H1 (cell line): ENCODE measurements at regions not wholly inside any gene's neighbourhood (a gene's known extent, or its start where the extent isn't known, plus 50 kb on each side); places are given as distances from the start of the nearest gene placed in this dataset.

ENCODE experiments used
- CTCF ChIA-PET: fragments of 300-600 bp; sonication (Branson Sonifier 250); formaldehyde crosslinking; loops from one replicate; lab custom pipeline; 2021; ENCODE audit not compliant: partially characterized antibody; lab: Charles Lee
- POLR2A ChIA-PET: fragments of 300-600 bp; sonication (Branson Sonifier 250); formaldehyde crosslinking; loops from one replicate; lab custom pipeline; 2021; ENCODE audit warnings: inconsistent platforms; ENCODE audit not compliant: partially characterized antibody; lab: Charles Lee
- DNase-seq, 2 experiments: peaks; one replicate each; pipeline versions ENCODE4 v3.0.0 to v3.0.0-alpha.2; 2010 to 2022; ENCODE audit warnings: low spot score in 2 of 2, low read depth in 1 of 2, mixed read lengths in 1 of 2
- FAIRE-seq: peaks from 2 replicates; lab custom pipeline; 2011; peaks lifted over from hg19 to GRCh38; lab: Jason Lieb, UNC
- H2AFZ ChIP-seq: 2 replicates; pipeline ENCODE4 v1.8.1; 2012; ENCODE audit warnings: low read length, inconsistent platforms
- H2AK5ac ChIP-seq: 2 replicates; pipeline ENCODE4 v1.6.1; 2013; ENCODE audit warnings: low read depth, low read length
- H2BK120ac ChIP-seq: replicated peaks from 2 replicates; pipeline ENCODE3; 2013; ENCODE audit warnings: low read depth, low read length, inconsistent platforms
- H2BK12ac ChIP-seq: 2 replicates; pipeline ENCODE4 v1.6.1; 2013; ENCODE audit warnings: low read depth, low read length
- H2BK15ac ChIP-seq: 2 replicates; pipeline ENCODE4 v1.6.1; 2013; ENCODE audit warnings: low read length
- H2BK20ac ChIP-seq: 2 replicates; pipeline ENCODE4 v1.6.1; 2013; ENCODE audit warnings: low read length
- H2BK5ac ChIP-seq: 2 replicates; pipeline ENCODE4 v1.6.1; 2013; ENCODE audit warnings: low read depth, low read length
- H3K14ac ChIP-seq: 2 replicates; pipeline ENCODE4 v1.6.1; 2013; ENCODE audit warnings: inconsistent platforms; ENCODE audit not compliant: insufficient read length
- H3K18ac ChIP-seq: 2 replicates; pipeline ENCODE4 v1.6.1; 2013; ENCODE audit warnings: low read length; ENCODE audit errors: extremely low read depth
- H3K23ac ChIP-seq: 2 replicates; pipeline ENCODE4 v1.6.1; 2013; ENCODE audit warnings: inconsistent platforms; ENCODE audit not compliant: insufficient read length
- H3K23me2 ChIP-seq: 2 replicates; pipeline ENCODE4 v1.6.1; 2013; ENCODE audit warnings: low read depth, low read length
- H3K27ac ChIP-seq: 2 replicates; pipeline ENCODE4 v1.6.1; 2011; ENCODE audit warnings: low read depth, low read length, inconsistent platforms
- H3K27me3 ChIP-seq, 4 experiments: replicated peaks in 1 of 4; 1 replicate in 1 of 4; 2 replicates in 3 of 4; pipeline versions ENCODE4 v1.6.1 to v1.8.1; 2011 to 2013; ENCODE audit warnings: low read length in 3 of 4, mild to moderate bottlenecking in 3 of 4, inconsistent platforms in 2 of 4, mixed read lengths in 2 of 4, moderate library complexity in 1 of 4; ENCODE audit not compliant: control insufficient read depth in 3 of 4, insufficient read depth in 3 of 4; ENCODE audit errors: extremely low read depth in 1 of 4
- H3K36me3 ChIP-seq, 4 experiments: 2 replicates each; pipeline versions ENCODE4 v1.6.1 to v1.8.1; 2011 to 2013; ENCODE audit warnings: mild to moderate bottlenecking in 4 of 4, low read length in 3 of 4, moderate library complexity in 2 of 4, control low read depth in 1 of 4, inconsistent platforms in 1 of 4; ENCODE audit not compliant: insufficient read depth in 4 of 4, control insufficient read depth in 2 of 4
- H3K4ac ChIP-seq: replicated peaks from 2 replicates; pipeline ENCODE3; 2013; ENCODE audit warnings: low read length, low read depth, mixed read lengths, inconsistent platforms; ENCODE audit not compliant: insufficient read length
- H3K4me1 ChIP-seq, 4 experiments: replicated peaks in 1 of 4; 1 replicate in 1 of 4; 2 replicates in 3 of 4; pipeline versions ENCODE4 v1.6.1 to v1.8.1; 2011 to 2013; ENCODE audit warnings: low read length in 3 of 4, inconsistent platforms in 2 of 4, mixed read lengths in 1 of 4; ENCODE audit not compliant: insufficient read depth in 4 of 4, control insufficient read depth in 3 of 4
- H3K4me2 ChIP-seq, 2 experiments: 2 replicates each; pipeline versions ENCODE4 v1.6.1 to v1.8.1; 2011 to 2013; ENCODE audit warnings: low read depth in 2 of 2, low read length in 2 of 2, control low read depth in 1 of 2, inconsistent platforms in 1 of 2, mild to moderate bottlenecking in 1 of 2; ENCODE audit not compliant: insufficient read depth in 1 of 2
- H3K4me3 ChIP-seq, 4 experiments: fragments of 200-600, 300-600 bp in 1 of 4; sonication (generic), shearing (Covaris generic), sonication (Bioruptor Twin) in 1 of 4; 2 replicates each; pipeline versions ENCODE4 v1.5.1 to v1.8.1; 2011 to 2016; ENCODE audit warnings: low read length in 4 of 4, low read depth in 3 of 4, control low read depth in 2 of 4, inconsistent platforms in 2 of 4, mild to moderate bottlenecking in 2 of 4, mixed read lengths in 1 of 4, moderate library complexity in 1 of 4; ENCODE audit not compliant: insufficient read depth in 2 of 4; ENCODE audit errors: extremely low read depth in 1 of 4
- H3K56ac ChIP-seq: replicated peaks from 2 replicates; pipeline ENCODE3; 2013; ENCODE audit warnings: low read depth, mild to moderate bottlenecking, mixed read lengths, low read length, inconsistent platforms; ENCODE audit not compliant: insufficient read length
- H3K79me1 ChIP-seq: 2 replicates; pipeline ENCODE4 v1.6.1; 2013; ENCODE audit warnings: low read depth, low read length, control low read depth
- H3K79me2 ChIP-seq, 2 experiments: 2 replicates each; pipeline versions ENCODE4 v1.6.1 to v1.8.1; 2012 to 2013; ENCODE audit warnings: low read length in 2 of 2, mild to moderate bottlenecking in 2 of 2, inconsistent platforms in 1 of 2; ENCODE audit not compliant: insufficient read depth in 2 of 2, control insufficient read depth in 1 of 2
- H3K9ac ChIP-seq, 4 experiments: replicated peaks in 1 of 4; 1 replicate in 1 of 4; 2 replicates in 3 of 4; pipeline versions ENCODE4 v1.6.1 to v1.8.1; 2011 to 2013; ENCODE audit warnings: low read depth in 3 of 4, low read length in 3 of 4, control low read depth in 2 of 4, mild to moderate bottlenecking in 2 of 4, moderate library complexity in 2 of 4, inconsistent platforms in 1 of 4; ENCODE audit errors: extremely low read depth in 1 of 4
- H3K9me3 ChIP-seq, 2 experiments: 2 replicates each; pipeline versions ENCODE4 v1.6.1 to v1.8.1; 2012 to 2013; ENCODE audit warnings: mild to moderate bottlenecking in 2 of 2, moderate library complexity in 2 of 2, control low read depth in 1 of 2, inconsistent platforms in 1 of 2, low read depth in 1 of 2, low read length in 1 of 2, mixed read lengths in 1 of 2; ENCODE audit not compliant: insufficient read depth in 2 of 2
- H4K20me1 ChIP-seq, 2 experiments: replicated peaks in 1 of 2; 2 replicates each; pipeline versions ENCODE3 to v1.8.1; 2011 to 2013; ENCODE audit warnings: inconsistent platforms in 2 of 2, low read length in 2 of 2, mild to moderate bottlenecking in 1 of 2; ENCODE audit not compliant: insufficient read depth in 2 of 2, control insufficient read depth in 1 of 2
- H4K5ac ChIP-seq: 2 replicates; pipeline ENCODE4 v1.6.1; 2013; ENCODE audit warnings: low read length, low read depth, mixed read lengths, inconsistent platforms; ENCODE audit not compliant: insufficient read length
- H4K8ac ChIP-seq: 2 replicates; pipeline ENCODE4 v1.8.0; 2013; ENCODE audit warnings: mild to moderate bottlenecking, moderate library complexity, low read length, inconsistent platforms; ENCODE audit not compliant: insufficient read depth; ENCODE audit errors: extremely low read depth
- H4K91ac ChIP-seq: replicated peaks from 2 replicates; pipeline ENCODE3; 2013; ENCODE audit warnings: low read length, mixed read lengths, inconsistent platforms; ENCODE audit not compliant: insufficient read length
- WGBS, 2 experiments: shearing (Covaris generic) in 1 of 2; methylation state at CpG; one replicate each; pipeline versions ENCODE4 v1.1.6 to v1.1.7; 2013 to 2015; ENCODE audit warnings: low lambda C conversion rate in 2 of 2, mixed read lengths in 2 of 2, inconsistent platforms in 1 of 2, low coverage in 1 of 2, missing lambda C conversion rate in 1 of 2; ENCODE audit not compliant: insufficient replicate concordance in 2 of 2, insufficient coverage in 1 of 2, insufficient read length in 1 of 2; ENCODE audit errors: extremely low coverage in 1 of 2, missing lambda C conversion rate in 1 of 2; 5-methylcytosine and 5-hydroxymethylcytosine counted together
- TF ChIP-seq, protein P1 (sequence below): IDR thresholded peaks from 2 replicates; pipeline ENCODE4 v1.6.1; 2011; ENCODE audit warnings: low read depth, mild to moderate bottlenecking, low read length; ENCODE audit not compliant: insufficient read depth

DNA sequence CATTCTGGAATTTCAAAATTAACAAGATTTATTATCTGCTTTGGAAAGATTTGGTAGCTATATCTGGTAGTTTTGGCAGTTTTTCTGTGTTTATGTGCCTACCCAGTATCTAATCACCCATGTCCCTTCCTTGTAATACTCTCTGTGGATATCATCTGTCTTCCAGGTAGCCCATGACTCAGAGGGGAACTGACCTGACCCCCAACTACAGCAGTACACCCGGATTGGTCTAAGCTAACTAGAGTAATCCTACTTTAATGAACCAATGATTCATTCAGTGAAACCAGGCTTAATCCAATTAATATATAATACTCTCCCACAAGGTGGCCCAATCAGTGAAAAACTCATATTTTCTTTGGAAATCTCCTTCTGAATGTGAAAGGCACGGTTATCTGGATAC, 295.3 kb upstream of the SULF2 start:
- Histone ChIP-seq H3K18ac (no peak overlapping the region), H2BK12ac (no peak overlapping the region), H3K79me2 (no peaks in the 10 kb centered on the region), H3K14ac (no peak overlapping the region), H2AK5ac (no peak overlapping the region), H4K8ac (no peak overlapping the region), H3K4me1 (no peaks in the 10 kb centered on the region), H3K27me3 (no peaks in the 10 kb centered on the region), H2BK120ac (no peak overlapping the region), H3K23ac (no peak overlapping the region), H3K9me3 (peaks cover 8 to 10% of the 10 kb centered on the region in 2 experiments; a peak in 3 of 4 replicates), H4K5ac (no peak overlapping the region), H3K27ac (no peak overlapping the region), H3K23me2 (no peaks in the 10 kb centered on the region), H3K4me3 (no peak overlapping the region), H3K56ac (no peak overlapping the region), H2BK5ac (no peak overlapping the region), H3K9ac (no peak overlapping the region), H3K4ac (no peak overlapping the region), H4K91ac (no peak overlapping the region), H4K20me1 (no peaks in the 10 kb centered on the region), H2AFZ (no peak overlapping the region), H3K79me1 (no peaks in the 10 kb centered on the region), H3K36me3 (no peaks in the 10 kb centered on the region; a peak in 1 of 8 replicates), H3K4me2 (no peak overlapping the region), H2BK15ac (no peak overlapping the region), H2BK20ac (no peak overlapping the region)
- POLR2A ChIA-PET = no interaction called here
- CTCF ChIA-PET = no interaction called here
- FAIRE-seq (no peak), DNase-seq (no peak)
- TF ChIP-seq, protein P1, sequence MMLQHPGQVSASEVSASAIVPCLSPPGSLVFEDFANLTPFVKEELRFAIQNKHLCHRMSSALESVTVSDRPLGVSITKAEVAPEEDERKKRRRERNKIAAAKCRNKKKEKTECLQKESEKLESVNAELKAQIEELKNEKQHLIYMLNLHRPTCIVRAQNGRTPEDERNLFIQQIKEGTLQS = no peak
- WGBS, 2 experiments = 89% methylated on average over 2 of the region's 2 CpGs; no CpG with 5 or more reads in 1 of the 2 experiments
